ENCODE measurements at regions not wholly inside any gene's neighbourhood (a gene's known extent, or its start where the extent isn't known, plus 50 kb on each side); places are given as distances from the start of the nearest gene placed in this dataset.
"Not testable (repeated sequence)": the region's sequence is repeated elsewhere in the genome, so short reads cannot be mapped to it uniquely, and the experiment has no call there.

- DNase-seq (ENCODE audit: low read depth in 1 of 2, low spot score in 1 of 2), result peak in 1 of 2 experiments; percentile 23
- in situ Hi-C loops (cut with HindIII; ENCODE audit: low pct_unique_long_range_greater_than_20kb, low sequenced_read_pairs), result no loop called here
- TF ChIP-seq JUND (IDR thresholded peaks at IDR 0.05; ENCODE audit: low read depth), result no peak
These were observed 606.7 kb upstream of the CITED2 start for GRCh38 chr6:139981066-139981624.

GRCh38 chr6:139980631-139981030 is 606.2 kb upstream of the CITED2 start:
- in situ Hi-C loops (cut with HindIII; ENCODE audit: low pct_unique_long_range_greater_than_20kb, low sequenced_read_pairs), result not testable (repeated sequence)
- DNase-seq (ENCODE audit: low read depth in 1 of 2, low spot score in 1 of 2), result peak in 1 of 2 experiments; percentile 43

DNA sequence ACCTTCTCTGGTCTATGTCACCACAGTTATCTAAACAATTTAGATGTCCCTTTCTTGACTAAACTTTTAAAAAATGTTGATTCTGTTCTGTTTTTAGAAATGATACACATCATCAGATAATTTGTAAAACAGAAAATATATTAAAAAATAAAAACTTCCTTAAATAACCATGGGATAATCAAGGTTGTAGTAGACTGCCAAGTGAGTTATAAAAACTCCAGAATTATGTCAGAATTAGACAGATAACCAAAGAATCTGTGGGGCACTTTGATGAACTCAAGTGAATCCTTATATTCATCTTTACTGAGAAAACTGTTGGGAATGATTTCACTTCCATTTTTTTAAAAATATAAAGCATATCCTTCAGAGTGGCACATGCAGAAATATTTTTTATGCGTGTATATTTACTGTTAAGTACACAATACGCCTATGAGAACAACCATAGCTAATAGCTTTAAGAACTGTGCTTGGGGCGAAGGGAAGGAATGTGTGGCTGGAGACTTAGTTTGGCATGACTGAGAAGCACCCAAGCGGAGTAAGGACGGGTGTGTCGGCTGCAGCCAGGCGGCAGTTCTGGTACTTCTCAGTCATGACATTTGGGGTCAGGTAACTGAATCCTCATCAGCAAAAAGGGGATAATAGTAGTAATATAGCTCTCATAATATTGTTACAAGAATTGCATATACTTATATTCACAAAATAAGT is 604.7 kb upstream of the CITED2 start:
- peak in 1 of 2 experiments; percentile 62 for DNase-seq (ENCODE audit: low read depth in 1 of 2, low spot score in 1 of 2)
- no peak for TF ChIP-seq JUND (IDR thresholded peaks at IDR 0.05; ENCODE audit: low read depth)
- in situ Hi-C loops (cut with HindIII; ENCODE audit: low pct_unique_long_range_greater_than_20kb, low sequenced_read_pairs), result no loop called here

DNA sequence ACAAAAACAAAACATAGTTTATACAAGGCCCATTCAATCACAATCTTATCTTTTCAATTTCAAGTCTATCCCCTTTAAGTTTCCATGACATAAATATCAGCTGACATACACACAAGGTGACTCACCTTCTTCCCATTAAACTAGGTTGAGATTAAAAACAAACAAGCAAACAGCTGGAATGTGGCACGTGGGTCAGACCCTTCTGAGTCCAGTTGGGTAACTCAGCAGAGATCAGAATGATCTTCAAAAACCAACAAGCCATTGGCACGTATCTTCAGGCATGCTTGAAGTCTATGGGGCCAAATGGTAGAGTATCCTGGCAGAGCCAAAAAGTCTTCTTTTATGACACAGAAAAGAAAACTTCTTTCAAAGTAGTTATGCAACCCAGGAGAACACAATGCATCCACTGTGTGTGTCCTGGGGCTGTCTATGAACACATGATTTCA is 603.5 kb upstream of the CITED2 start:
- DNase-seq (ENCODE audit: low read depth in 1 of 2, low spot score in 1 of 2), result peak in 1 of 2 experiments; percentile 92
- in situ Hi-C loops (cut with HindIII; ENCODE audit: low pct_unique_long_range_greater_than_20kb, low sequenced_read_pairs), result no loop called here
- TF ChIP-seq JUND (IDR thresholded peaks at IDR 0.05; ENCODE audit: low read depth), result peak; percentile 98

GRCh38 chr6:139973669-139974344 is 599.4 kb upstream of the CITED2 start:
- DNase-seq (ENCODE audit: low read depth in 1 of 2, low spot score in 1 of 2), result no peak
- in situ Hi-C loops (cut with HindIII; ENCODE audit: low pct_unique_long_range_greater_than_20kb, low sequenced_read_pairs), result no loop called here
- no peak for TF ChIP-seq JUND (IDR thresholded peaks at IDR 0.05; ENCODE audit: low read depth)

GRCh38 chr6:139972116-139972515 is 597.7 kb upstream of the CITED2 start:
- TF ChIP-seq JUND (IDR thresholded peaks at IDR 0.05; ENCODE audit: low read depth), result no peak
- no peak for DNase-seq (ENCODE audit: low read depth in 1 of 2, low spot score in 1 of 2)
- in situ Hi-C loops (cut with HindIII; ENCODE audit: low pct_unique_long_range_greater_than_20kb, low sequenced_read_pairs), result no loop called here

DNA sequence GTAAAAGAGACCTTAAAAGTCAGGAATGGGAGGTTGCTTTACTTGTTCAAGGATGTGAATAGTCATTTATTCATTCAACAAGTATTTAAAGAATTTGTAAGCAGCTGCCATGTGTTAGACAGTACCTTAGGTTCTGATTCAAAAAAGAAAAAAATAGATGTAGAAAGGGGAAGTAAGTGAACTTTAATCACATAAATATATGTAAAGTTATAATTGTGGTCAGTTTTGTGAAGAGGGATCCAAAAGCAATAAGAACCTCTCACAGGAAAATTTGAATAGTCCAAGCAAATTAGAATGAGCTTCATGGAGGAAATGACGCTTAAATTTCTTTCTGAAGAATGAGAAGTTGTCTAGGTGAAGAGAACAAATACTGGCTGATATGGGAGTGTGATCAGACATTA is 596.1 kb upstream of the CITED2 start:
- in situ Hi-C loops (cut with HindIII; ENCODE audit: low pct_unique_long_range_greater_than_20kb, low sequenced_read_pairs), result no loop called here
- no peak for TF ChIP-seq JUND (IDR thresholded peaks at IDR 0.05; ENCODE audit: low read depth)
- DNase-seq (ENCODE audit: low read depth in 1 of 2, low spot score in 1 of 2), result no peak

- no peak for DNase-seq (ENCODE audit: low read depth in 1 of 2, low spot score in 1 of 2)
These were observed 593.0 kb upstream of the CITED2 start for GRCh38 chr6:139967497-139967896.

DNA sequence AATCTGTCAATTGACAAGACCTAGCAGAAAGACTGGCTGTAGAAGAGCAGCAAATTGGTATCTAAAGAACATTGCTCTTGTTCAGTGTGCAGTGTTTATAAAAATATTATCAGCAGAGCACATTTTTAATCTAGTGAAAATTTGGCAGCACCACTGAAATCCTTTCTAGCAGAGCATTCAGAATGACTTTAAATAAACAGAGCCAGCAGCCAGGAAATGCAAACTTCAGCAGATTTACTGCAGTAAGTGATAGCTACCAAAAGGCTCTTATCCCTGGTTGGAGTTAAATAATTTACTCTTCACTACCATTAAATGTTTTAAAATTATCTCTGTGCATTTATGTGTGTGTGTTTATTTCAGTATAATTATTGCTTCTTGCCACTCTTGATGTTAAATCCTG is 590.9 kb upstream of the CITED2 start:
- DNase-seq (ENCODE audit: low read depth in 1 of 2, low spot score in 1 of 2), result no peak
- in situ Hi-C loops (cut with HindIII; ENCODE audit: low pct_unique_long_range_greater_than_20kb, low sequenced_read_pairs), result no loop called here
- TF ChIP-seq JUND (IDR thresholded peaks at IDR 0.05; ENCODE audit: low read depth), result no peak

More at GRCh38 chr6:139967497-139967896, 593.0 kb upstream of the CITED2 start:
- in situ Hi-C loops (cut with HindIII; ENCODE audit: low pct_unique_long_range_greater_than_20kb, low sequenced_read_pairs), result no loop called here
- TF ChIP-seq JUND (IDR thresholded peaks at IDR 0.05; ENCODE audit: low read depth), result no peak

GRCh38 chr6:139964737-139965136 is 590.3 kb upstream of the CITED2 start:
- DNase-seq (ENCODE audit: low read depth in 1 of 2, low spot score in 1 of 2), result no peak
- no peak for TF ChIP-seq JUND (IDR thresholded peaks at IDR 0.05; ENCODE audit: low read depth)
- in situ Hi-C loops (cut with HindIII; ENCODE audit: low pct_unique_long_range_greater_than_20kb, low sequenced_read_pairs), result no loop called here

GRCh38 chr6:139962654-139963347 is 588.4 kb upstream of the CITED2 start:
- no peak for TF ChIP-seq JUND (IDR thresholded peaks at IDR 0.05; ENCODE audit: low read depth)
- no peak for DNase-seq (ENCODE audit: low read depth in 1 of 2, low spot score in 1 of 2)
- in situ Hi-C loops (cut with HindIII; ENCODE audit: low pct_unique_long_range_greater_than_20kb, low sequenced_read_pairs), result no loop called here

DNA sequence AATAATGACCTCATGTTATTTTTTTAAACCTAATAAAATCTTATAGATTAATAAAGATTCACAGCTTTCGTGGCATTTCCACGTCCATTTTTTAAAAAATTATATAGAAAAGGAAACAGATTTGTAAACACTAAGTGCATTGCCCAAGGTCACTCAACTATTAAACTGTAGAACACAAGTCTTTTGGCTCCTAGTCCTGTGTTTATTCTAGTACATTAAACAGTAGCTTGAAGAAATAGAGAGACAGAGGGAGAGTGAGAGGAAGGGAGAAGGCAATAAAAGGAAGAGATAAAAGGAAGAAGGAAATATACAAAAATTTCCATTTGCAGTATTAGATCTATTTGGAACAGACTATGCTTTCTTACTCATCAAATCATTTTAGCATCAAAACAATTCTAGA is 586.7 kb upstream of the CITED2 start:
- in situ Hi-C loops (cut with HindIII; ENCODE audit: low pct_unique_long_range_greater_than_20kb, low sequenced_read_pairs), result no loop called here
- TF ChIP-seq JUND (IDR thresholded peaks at IDR 0.05; ENCODE audit: low read depth), result no peak
- no peak for DNase-seq (ENCODE audit: low read depth in 1 of 2, low spot score in 1 of 2)

- TF ChIP-seq JUND (IDR thresholded peaks at IDR 0.05; ENCODE audit: low read depth), result no peak
These were observed 586.2 kb upstream of the CITED2 start for GRCh38 chr6:139960671-139961070.

More at GRCh38 chr6:139960671-139961070, 586.2 kb upstream of the CITED2 start:
- no peak for DNase-seq (ENCODE audit: low read depth in 1 of 2, low spot score in 1 of 2)
- in situ Hi-C loops (cut with HindIII; ENCODE audit: low pct_unique_long_range_greater_than_20kb, low sequenced_read_pairs), result no loop called here

Measured in T47D (cell line).